Common myeloid progenitor, CD34-positive (primary cell): ENCODE measurements at regions not wholly inside any gene's neighbourhood (a gene's known extent, or its start where the extent isn't known, plus 50 kb on each side); places are given as distances from the start of the nearest gene placed in this dataset.

ENCODE experiments used
- CTCF ChIA-PET: fragments of 350-600 bp; sonication (Branson Sonifier 250); formaldehyde crosslinking; loops from one replicate; lab custom pipeline; 2021; ENCODE audit warnings: antibody characterized with exemption; lab: Charles Lee
- POLR2A ChIA-PET: fragments of 350-600 bp; sonication (Branson Sonifier 250); formaldehyde crosslinking; loops from one replicate; lab custom pipeline; 2021; ENCODE audit warnings: antibody characterized with exemption; lab: Charles Lee
- DNase-seq, 3 donors: peaks; one replicate each; pipeline versions ENCODE4 v3.0.0 to v3.0.0-alpha.2; 2013
- H3K27ac ChIP-seq, 2 experiments: 1 replicate in 1 of 2; 2 replicates in 1 of 2; pipeline ENCODE4 v1.7.0; 2013; ENCODE audit warnings: inconsistent platforms in 2 of 2, low read length in 2 of 2, mild to moderate bottlenecking in 2 of 2, low read depth in 1 of 2, moderate library complexity in 1 of 2; ENCODE audit not compliant: severe bottlenecking in 2 of 2, insufficient read depth in 1 of 2, poor library complexity in 1 of 2
- H3K27me3 ChIP-seq, 5 experiments: replicated peaks in 2 of 5; 1 replicate in 3 of 5; 2 replicates in 2 of 5; pipeline versions ENCODE4 v1.6.1 to v1.7.0; 2013; ENCODE audit warnings: low read length in 4 of 5, mild to moderate bottlenecking in 2 of 5, moderate library complexity in 2 of 5, inconsistent platforms in 1 of 5; ENCODE audit not compliant: insufficient read depth in 5 of 5, control insufficient read depth in 4 of 5
- H3K36me3 ChIP-seq, 4 experiments: 1 replicate in 2 of 4; 2 replicates in 2 of 4; pipeline versions ENCODE4 v1.6.1 to v1.7.0; 2013; ENCODE audit warnings: low read length in 3 of 4, control low read depth in 1 of 4, mild to moderate bottlenecking in 1 of 4; ENCODE audit not compliant: control insufficient read depth in 4 of 4, insufficient read depth in 4 of 4
- H3K4me1 ChIP-seq, 4 experiments: 1 replicate in 3 of 4; 2 replicates in 1 of 4; pipeline versions ENCODE4 v1.6.1 to v1.7.1; 2013; ENCODE audit warnings: low read length in 3 of 4, mild to moderate bottlenecking in 3 of 4, control low read depth in 1 of 4, inconsistent platforms in 1 of 4, moderate library complexity in 1 of 4; ENCODE audit not compliant: control insufficient read depth in 4 of 4, insufficient read depth in 4 of 4; ENCODE audit errors: control extremely low read depth in 1 of 4
- H3K4me3 ChIP-seq, 7 experiments: 1 replicate in 4 of 7; 2 replicates in 3 of 7; pipeline versions ENCODE4 v1.5.1 to v1.7.0; 2013; ENCODE audit warnings: mild to moderate bottlenecking in 7 of 7, low read length in 6 of 7, moderate library complexity in 6 of 7, inconsistent platforms in 2 of 7, low read depth in 2 of 7, control low read depth in 1 of 7; ENCODE audit not compliant: insufficient read depth in 4 of 7, control insufficient read depth in 1 of 7; ENCODE audit errors: extremely low read depth in 1 of 7
- H3K9me3 ChIP-seq, 5 experiments: 1 replicate in 4 of 5; 2 replicates in 1 of 5; pipeline versions ENCODE4 v1.6.1 to v1.7.1; 2013; ENCODE audit warnings: low read length in 4 of 5, mild to moderate bottlenecking in 2 of 5, inconsistent platforms in 1 of 5, low read depth in 1 of 5, moderate library complexity in 1 of 5; ENCODE audit not compliant: control insufficient read depth in 4 of 5, insufficient read depth in 2 of 5; ENCODE audit errors: control extremely low read depth in 1 of 5
- WGBS: methylation state at CpG from one replicate; pipeline ENCODE4 v1.1.5; 2013; ENCODE audit not compliant: insufficient coverage; 5-methylcytosine and 5-hydroxymethylcytosine counted together

DNA sequence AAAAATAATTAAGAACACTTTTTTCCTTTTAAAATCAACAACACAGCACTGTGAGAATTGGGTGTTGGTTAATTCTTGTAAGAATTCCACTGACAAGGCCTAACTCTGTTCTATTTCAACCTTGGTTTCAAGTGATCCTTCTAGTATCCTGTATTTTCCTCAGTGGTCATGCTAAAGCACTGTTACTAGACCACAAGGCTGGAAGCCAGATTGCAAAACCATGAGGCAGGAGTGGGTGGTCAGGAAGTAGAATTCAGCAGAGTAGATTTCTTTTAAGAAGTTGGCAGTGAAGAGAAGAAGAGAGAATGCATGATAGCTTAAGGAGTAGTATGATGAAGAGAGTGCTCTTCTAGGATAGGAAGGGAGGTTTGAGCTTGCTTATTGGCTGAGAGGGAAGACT, 71.6 kb upstream of the LEF1 start:
- no peaks in the 10 kb centered on the region for H3K9me3 ChIP-seq
- no peak overlapping the region for H3K4me3 ChIP-seq
- H3K36me3 ChIP-seq, result no peaks in the 10 kb centered on the region
- POLR2A ChIA-PET, result no interaction called here
- CTCF ChIA-PET, result interaction anchor here (1.3 kb wide), 1 partner anchor 13 kb away, joined by 4 read pairs; no protein-coding TSS in a partner anchor
- no peaks in the 10 kb centered on the region for H3K27me3 ChIP-seq
- no peak overlapping the region for H3K27ac ChIP-seq
- peaks cover 0 to 10% (median 3%) of the 10 kb centered on the region in 4 experiments for H3K4me1 ChIP-seq
- peak in 2 of 3 donors; percentile 15 to 20 for DNase-seq

- Histone ChIP-seq H3K27me3 (no peaks in the 10 kb centered on the region), H3K27ac (no peak overlapping the region), H3K9me3 (peaks cover 0 to 4% (median 0%) of the 10 kb centered on the region in 5 experiments), H3K36me3 (no peaks in the 10 kb centered on the region), H3K4me3 (no peak overlapping the region), H3K4me1 (peaks cover 0 to 10% (median 3%) of the 10 kb centered on the region in 4 experiments)
- 100% methylated on average over 1 of the region's 1 CpG for WGBS
- DNase-seq, result no peak
- ChIA-PET CTCF (interaction anchor here (0.6 to 1.2 kb wide), 3 partner anchors 12 to 19 kb away, joined by 3 to 4 read pairs (median 3); no protein-coding TSS in a partner anchor), POLR2A (no interaction called here)
Observed at GRCh38 chr4:108237693-108238092, 69.0 kb upstream of the LEF1 start.

DNA sequence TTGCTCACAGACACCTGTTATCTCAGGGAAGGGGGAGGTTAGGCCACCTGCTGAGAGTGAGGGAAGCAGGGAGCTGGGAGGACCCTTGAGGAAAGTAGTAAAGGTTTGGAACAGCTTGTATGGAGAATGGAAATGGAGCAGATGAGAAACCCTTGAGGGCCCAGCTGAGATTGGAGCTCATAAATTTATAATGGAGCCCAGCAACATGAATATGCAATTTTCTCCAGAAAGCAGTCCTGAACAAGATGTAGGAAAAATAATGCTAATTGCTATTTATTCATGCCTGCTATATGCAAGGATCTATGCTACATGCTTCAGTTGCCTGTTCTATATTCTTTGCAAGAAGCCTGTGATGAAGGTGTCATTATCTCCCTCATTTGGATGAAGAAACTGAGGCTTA, 67.5 kb upstream of the LEF1 start:
- H3K9me3 ChIP-seq, result peaks cover 0 to 7% (median 0%) of the 10 kb centered on the region in 5 experiments
- no peak overlapping the region for H3K4me3 ChIP-seq
- H3K4me1 ChIP-seq, result peaks cover 0 to 10% (median 3%) of the 10 kb centered on the region in 4 experiments
- POLR2A ChIA-PET, result no interaction called here
- no peaks in the 10 kb centered on the region for H3K27me3 ChIP-seq
- CTCF ChIA-PET, result interaction anchor here (1.0 to 1.1 kb wide), 2 partner anchors 14 to 24 kb away, joined by 3 read pairs; no protein-coding TSS in a partner anchor
- no peak overlapping the region for H3K27ac ChIP-seq
- DNase-seq, result no peak
- no peaks in the 10 kb centered on the region for H3K36me3 ChIP-seq

DNA sequence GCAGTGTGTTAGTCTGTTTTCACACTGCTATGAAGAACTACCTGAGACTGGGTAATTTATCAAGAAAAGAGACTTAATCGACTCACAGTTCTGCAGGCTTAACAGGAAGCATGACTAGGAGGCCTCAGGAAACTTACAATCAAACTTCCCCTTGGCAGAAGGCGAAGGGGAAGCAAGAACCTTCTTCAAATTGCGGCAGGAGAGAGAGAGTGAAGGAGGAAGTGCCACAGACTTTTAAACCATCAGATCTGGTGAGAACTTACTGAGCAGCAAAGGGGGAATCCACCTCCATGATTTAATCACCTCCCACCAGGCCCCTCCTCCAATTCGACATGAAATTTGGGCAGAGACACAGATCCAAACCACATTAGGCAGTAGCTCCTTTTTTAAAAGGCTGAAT, 59.2 kb upstream of the LEF1 start:
- DNase-seq, result peak in 2 of 3 donors; percentile 27 to 41
- Histone ChIP-seq H3K9me3 (peaks cover 0 to 9% (median 2%) of the 10 kb centered on the region in 5 experiments), H3K36me3 (no peaks in the 10 kb centered on the region), H3K27ac (no peak overlapping the region), H3K4me1 (no peaks in the 10 kb centered on the region), H3K27me3 (no peaks in the 10 kb centered on the region), H3K4me3 (peak overlapping the region in 1 of 7 experiments; percentile 4)
- POLR2A ChIA-PET, result interaction anchor here (0.6 kb wide), 1 partner anchor 42 kb away, joined by 3 read pairs; no protein-coding TSS in a partner anchor
- 40% methylated on average over 2 of the region's 4 CpGs for WGBS
- CTCF ChIA-PET, result no interaction called here

GRCh38 chr4:108224611-108225053, 55.9 kb upstream of the LEF1 start:
- Histone ChIP-seq H3K4me3 (no peak overlapping the region), H3K27me3 (no peaks in the 10 kb centered on the region), H3K36me3 (no peaks in the 10 kb centered on the region), H3K4me1 (no peaks in the 10 kb centered on the region), H3K9me3 (peaks cover 0 to 5% (median 2%) of the 10 kb centered on the region in 5 experiments), H3K27ac (no peak overlapping the region)
- POLR2A ChIA-PET, result no interaction called here
- 96% methylated on average over 3 of the region's 6 CpGs for WGBS
- CTCF ChIA-PET, result interaction anchor here (1.2 kb wide), 1 partner anchor 13 kb away, joined by 4 read pairs; no protein-coding TSS in a partner anchor
- peak in 2 of 3 donors; percentile 15 to 31 for DNase-seq

DNA sequence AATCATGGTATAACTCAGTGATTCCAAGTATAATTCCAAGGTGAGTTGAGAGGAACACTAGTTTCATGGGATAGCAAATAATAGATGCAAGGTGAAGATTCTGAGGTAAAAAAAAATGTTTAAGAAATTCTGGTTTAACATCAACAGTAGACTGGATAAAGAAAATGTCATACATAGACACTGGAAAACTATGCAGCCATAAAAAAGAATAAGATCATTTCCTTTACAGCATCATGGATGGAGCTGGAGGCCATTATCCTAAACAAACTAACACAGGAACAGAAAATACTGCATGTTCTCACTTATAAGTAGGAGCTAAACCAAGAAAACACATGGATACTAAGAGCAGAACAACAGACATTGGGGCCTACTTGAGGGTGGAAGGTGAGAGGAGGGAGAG, 54.6 kb upstream of the LEF1 start:
- no peak overlapping the region for H3K27ac ChIP-seq
- POLR2A ChIA-PET, result no interaction called here

GRCh38 chr4:108219998-108220397, 51.3 kb upstream of the LEF1 start:
- Histone ChIP-seq H3K27ac (no peak overlapping the region), H3K36me3 (no peaks in the 10 kb centered on the region), H3K9me3 (no peaks in the 10 kb centered on the region), H3K4me1 (no peaks in the 10 kb centered on the region), H3K27me3 (no peaks in the 10 kb centered on the region), H3K4me3 (no peak overlapping the region)
- CTCF ChIA-PET, result no interaction called here
- POLR2A ChIA-PET, result no interaction called here
- WGBS, result 97% methylated on average over 4 of the region's 5 CpGs
- no peak for DNase-seq

More for the DNA sequence above, 54.6 kb upstream of the LEF1 start:
- CTCF ChIA-PET, result interaction anchor here (1.2 to 1.5 kb wide), 2 partner anchors 14 to 18 kb away, joined by 3 to 4 read pairs; no protein-coding TSS in a partner anchor
- Histone ChIP-seq H3K27me3 (no peaks in the 10 kb centered on the region), H3K4me3 (no peak overlapping the region), H3K4me1 (no peaks in the 10 kb centered on the region), H3K9me3 (peaks cover 0 to 5% (median 2%) of the 10 kb centered on the region in 5 experiments), H3K36me3 (no peaks in the 10 kb centered on the region)
- no peak for DNase-seq
